ENCODE measurements at regions not wholly inside any gene's neighbourhood (a gene's known extent, or its start where the extent isn't known, plus 50 kb on each side); places are given as distances from the start of the nearest gene placed in this dataset.
"Not testable (repeated sequence)": the region's sequence is repeated elsewhere in the genome, so short reads cannot be mapped to it uniquely, and the experiment has no call there.

GRCh38 chr6:27826612-27826985, 85.6 kb downstream of the OR2B2 start:
- not testable (repeated sequence) for DNase-seq (ENCODE audit: low read depth)

- DNase-seq (ENCODE audit: low read depth), result not testable (repeated sequence)
These were observed 86.2 kb downstream of the OR2B2 start for GRCh38 chr6:27825848-27826611.

DNA sequence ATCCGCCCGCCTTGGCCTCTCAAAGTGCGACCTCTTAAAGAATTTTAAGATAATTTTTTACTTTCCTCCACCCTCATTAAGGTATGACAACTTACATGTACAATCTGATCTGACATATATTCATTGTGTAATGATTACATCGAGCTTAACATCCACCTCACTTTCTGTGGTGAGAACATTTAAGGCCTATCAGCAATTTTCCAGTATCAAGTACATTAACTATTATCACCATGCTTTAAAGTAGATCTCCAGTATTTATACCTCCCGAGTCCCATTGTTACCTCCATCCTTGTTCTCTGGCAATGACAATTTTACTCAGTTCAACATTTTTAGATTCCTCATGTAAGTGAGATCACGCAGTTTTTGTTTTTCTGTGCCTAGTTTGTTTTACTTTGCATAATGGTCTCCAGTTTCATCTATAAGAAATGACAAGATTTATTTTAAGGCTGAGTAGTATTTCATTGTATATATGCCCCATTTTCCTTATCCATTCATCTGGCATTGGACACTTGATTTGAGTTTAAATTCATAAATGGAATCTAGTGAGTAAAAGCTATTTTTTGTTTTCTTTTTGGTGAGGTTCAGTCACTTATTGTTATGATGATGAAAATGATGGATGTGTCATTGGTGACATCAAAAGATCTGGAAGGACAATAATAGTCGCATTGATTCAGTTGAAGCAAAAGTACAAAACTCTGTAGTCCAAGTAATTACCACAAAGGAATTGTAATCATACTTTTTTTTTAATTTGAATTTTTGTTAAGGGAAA, 87.0 kb downstream of the OR2B2 start:
- DNase-seq (ENCODE audit: low read depth), result no peak

GRCh38 chr6:27824211-27825024, 87.8 kb downstream of the OR2B2 start:
- not testable (repeated sequence) for DNase-seq (ENCODE audit: low read depth)

- DNase-seq (ENCODE audit: low read depth), result not testable (repeated sequence)
These were observed 88.4 kb downstream of the OR2B2 start for GRCh38 chr6:27823714-27824210.

DNA sequence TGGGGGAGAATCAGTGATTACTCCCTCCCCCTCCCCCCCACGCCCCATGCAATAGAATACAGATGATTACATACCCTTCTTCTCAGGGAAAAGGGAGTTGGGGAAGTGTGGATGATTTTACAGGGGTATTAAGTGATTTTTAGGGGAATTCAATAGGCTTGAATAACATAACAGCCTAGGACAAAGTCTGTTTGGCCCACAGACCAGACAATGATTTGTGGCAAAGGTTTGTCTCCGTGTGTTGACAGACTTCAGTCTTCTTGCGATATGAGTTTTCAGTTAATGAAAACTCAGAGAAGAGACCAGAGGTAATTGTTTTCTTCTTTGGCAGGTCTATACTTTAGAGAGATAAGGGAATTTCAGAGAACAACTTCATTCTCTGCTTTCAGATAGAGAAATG, 95.3 kb downstream of the OR2B2 start:
- no peak for DNase-seq (ENCODE audit: low read depth)

DNA sequence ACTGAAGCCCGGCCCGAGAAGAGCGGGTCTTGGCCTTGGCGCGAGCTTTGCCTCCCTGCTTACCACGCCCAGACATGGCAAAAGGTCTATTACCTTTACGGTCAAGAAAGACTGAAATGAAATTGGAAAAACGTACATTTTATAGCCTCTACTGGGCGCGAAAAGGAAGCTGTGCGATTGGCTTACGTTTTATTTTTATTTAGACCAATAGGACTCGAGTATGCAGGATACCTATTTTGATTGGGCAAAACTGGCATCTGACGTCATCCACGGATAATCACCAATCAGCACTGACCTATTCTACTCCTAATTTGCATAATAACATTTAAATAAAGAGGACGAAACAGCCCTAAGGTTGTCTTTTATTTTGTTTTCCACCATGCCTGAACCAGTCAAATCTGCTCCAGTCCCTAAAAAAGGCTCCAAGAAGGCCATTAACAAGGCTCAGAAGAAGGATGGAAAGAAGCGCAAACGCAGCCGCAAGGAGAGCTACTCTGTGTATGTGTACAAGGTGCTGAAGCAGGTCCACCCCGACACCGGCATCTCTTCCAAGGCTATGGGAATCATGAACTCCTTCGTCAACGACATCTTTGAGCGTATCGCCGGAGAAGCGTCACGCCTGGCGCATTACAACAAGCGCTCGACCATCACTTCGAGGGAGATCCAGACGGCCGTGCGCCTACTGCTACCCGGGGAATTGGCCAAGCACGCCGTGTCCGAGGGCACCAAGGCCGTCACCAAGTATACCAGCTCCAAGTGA, 97.4 kb downstream of the OR2B2 start:
- no peak for DNase-seq (ENCODE audit: low read depth)

DNA sequence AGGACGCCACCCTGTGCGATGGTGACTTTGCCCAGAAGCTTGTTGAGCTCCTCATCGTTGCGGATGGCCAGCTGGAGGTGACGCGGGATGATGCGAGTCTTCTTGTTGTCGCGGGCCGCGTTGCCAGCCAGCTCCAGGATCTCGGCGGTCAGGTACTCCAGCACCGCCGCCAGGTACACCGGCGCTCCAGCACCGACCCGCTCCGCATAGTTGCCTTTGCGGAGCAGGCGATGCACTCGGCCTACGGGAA, 97.9 kb downstream of the OR2B2 start:
- not testable (repeated sequence) for DNase-seq (ENCODE audit: low read depth)

- no peak for DNase-seq (ENCODE audit: low read depth)
These were observed 99.2 kb downstream of the OR2B2 start for GRCh38 chr6:27812805-27813492.

DNA sequence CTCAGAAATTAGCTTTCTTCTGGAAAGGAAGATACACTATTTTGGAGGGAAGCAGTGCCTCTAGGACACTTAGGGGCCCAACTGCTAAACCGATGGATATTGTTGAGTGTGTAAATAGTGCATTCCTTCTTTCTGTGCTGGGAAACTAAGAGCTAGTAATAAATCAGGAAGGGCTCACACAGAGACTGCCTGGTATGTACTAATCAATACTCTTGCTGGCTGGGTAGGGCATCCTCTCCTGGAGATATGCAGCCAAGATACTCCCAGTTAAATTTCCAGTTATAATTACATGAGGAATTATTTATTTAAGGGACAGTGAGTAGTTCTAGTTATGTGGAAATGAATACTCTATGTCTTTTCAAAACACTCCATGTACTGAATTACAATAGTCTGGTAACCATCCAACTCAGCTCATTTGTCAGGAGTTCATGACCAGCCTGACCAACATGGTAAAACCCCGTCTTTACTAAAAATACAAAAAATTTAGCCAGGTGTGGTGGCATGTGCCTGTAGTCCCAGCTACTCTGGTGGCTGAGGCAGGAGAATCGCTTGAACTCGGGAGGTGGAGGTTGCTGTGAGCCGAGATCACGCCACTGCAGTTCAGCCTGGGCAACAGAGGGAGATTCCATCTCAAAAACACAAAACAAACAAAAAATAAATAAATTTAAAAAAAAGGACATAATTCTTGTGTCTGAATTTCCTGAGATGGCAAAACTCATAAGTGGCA, 100.0 kb downstream of the OR2B2 start:
- DNase-seq (ENCODE audit: low read depth), result no peak

GRCh38 chr6:27811451-27811772, 100.8 kb downstream of the OR2B2 start:
- no peak for DNase-seq (ENCODE audit: low read depth)

- no peak for DNase-seq (ENCODE audit: low read depth)
These were observed 101.3 kb downstream of the OR2B2 start for GRCh38 chr6:27810768-27811450.

- no peak for DNase-seq (ENCODE audit: low read depth)
These were observed 102.0 kb downstream of the OR2B2 start for GRCh38 chr6:27809939-27810767.

GRCh38 chr6:27809067-27809938, 102.9 kb downstream of the OR2B2 start:
- DNase-seq (ENCODE audit: low read depth), result no peak

- DNase-seq (ENCODE audit: low read depth), result not testable (repeated sequence)
These were observed 103.7 kb downstream of the OR2B2 start for GRCh38 chr6:27808242-27809066.

GRCh38 chr6:27807441-27808241, 104.6 kb downstream of the OR2B2 start:
- not testable (repeated sequence) for DNase-seq (ENCODE audit: low read depth)

Data from stimulated activated CD8-positive, alpha-beta memory T cell treated with anti-CD3 and anti-CD28 coated beads, Interleukin-7, amount 100 ng/mL, for 24 hours (primary cell).